Mesothelial cell of epicardium (in vitro differentiated cells): ENCODE measurements at regions not wholly inside any gene's neighbourhood (a gene's known extent, or its start where the extent isn't known, plus 50 kb on each side); places are given as distances from the start of the nearest gene placed in this dataset.

Experiments
- DNase-seq, 2 experiments: peaks; one replicate each; pipeline ENCODE4 v3.0.0; 2021; ENCODE audit warnings: low spot score in 2 of 2; ENCODE audit not compliant: unreplicated experiment in 2 of 2
- H3K27ac Mint-ChIP-seq: 2 replicates; pipeline ENCODE4 v1.8.0; 2021; ENCODE audit warnings: mixed read lengths
- H3K27me3 Mint-ChIP-seq: 2 replicates; pipeline ENCODE4 v1.8.0; 2021; ENCODE audit warnings: low read depth, mixed read lengths
- H3K36me3 Mint-ChIP-seq: 2 replicates; pipeline ENCODE4 v1.8.0; 2021; ENCODE audit warnings: mixed read lengths
- H3K4me1 Mint-ChIP-seq: 2 replicates; pipeline ENCODE4 v1.8.0; 2021; ENCODE audit warnings: mixed read lengths
- H3K4me3 Mint-ChIP-seq: 2 replicates; pipeline ENCODE4 v1.8.0; 2021; ENCODE audit warnings: mild to moderate bottlenecking, moderate library complexity, mixed read lengths
- H3K9me3 Mint-ChIP-seq: 2 replicates; pipeline ENCODE4 v1.8.0; 2021; ENCODE audit warnings: mixed read lengths
- TF ChIP-seq, protein P1 (sequence below): fragments of 200-600 bp; sonication (generic); IDR thresholded peaks from one replicate; pipeline ENCODE4 v1.5.0; 2021; ENCODE audit warnings: antibody characterized with exemption; ENCODE audit not compliant: unreplicated experiment

DNA sequence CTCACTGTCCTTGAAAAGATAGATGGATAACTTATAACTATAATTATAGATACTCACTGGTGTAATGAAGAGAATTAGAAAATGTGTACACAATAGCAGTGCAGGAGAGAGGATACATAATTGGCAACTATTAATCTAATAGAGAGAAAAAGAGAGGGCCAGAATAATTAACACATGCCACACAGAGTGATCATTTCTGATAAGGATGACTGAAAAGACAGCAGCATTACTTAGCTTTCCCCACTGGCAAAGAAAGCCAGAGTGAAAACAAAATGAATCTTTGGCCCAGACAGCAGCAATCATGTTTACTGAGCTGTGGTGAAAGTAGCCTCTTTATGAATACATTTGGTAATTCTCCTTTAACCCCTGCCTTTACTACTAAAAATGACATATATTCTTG lies 493.3 kb upstream of the ROBO1 start:
- Mint-ChIP-seq H3K9me3 (peaks cover 17% of the 10 kb centered on the region), H3K4me3 (no peak overlapping the region), H3K27me3 (no peaks in the 10 kb centered on the region), H3K4me1 (peaks cover 10% of the 10 kb centered on the region), H3K36me3 (peaks cover 2% of the 10 kb centered on the region), H3K27ac (no peak overlapping the region)
- TF ChIP-seq, protein P1, sequence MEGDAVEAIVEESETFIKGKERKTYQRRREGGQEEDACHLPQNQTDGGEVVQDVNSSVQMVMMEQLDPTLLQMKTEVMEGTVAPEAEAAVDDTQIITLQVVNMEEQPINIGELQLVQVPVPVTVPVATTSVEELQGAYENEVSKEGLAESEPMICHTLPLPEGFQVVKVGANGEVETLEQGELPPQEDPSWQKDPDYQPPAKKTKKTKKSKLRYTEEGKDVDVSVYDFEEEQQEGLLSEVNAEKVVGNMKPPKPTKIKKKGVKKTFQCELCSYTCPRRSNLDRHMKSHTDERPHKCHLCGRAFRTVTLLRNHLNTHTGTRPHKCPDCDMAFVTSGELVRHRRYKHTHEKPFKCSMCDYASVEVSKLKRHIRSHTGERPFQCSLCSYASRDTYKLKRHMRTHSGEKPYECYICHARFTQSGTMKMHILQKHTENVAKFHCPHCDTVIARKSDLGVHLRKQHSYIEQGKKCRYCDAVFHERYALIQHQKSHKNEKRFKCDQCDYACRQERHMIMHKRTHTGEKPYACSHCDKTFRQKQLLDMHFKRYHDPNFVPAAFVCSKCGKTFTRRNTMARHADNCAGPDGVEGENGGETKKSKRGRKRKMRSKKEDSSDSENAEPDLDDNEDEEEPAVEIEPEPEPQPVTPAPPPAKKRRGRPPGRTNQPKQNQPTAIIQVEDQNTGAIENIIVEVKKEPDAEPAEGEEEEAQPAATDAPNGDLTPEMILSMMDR = no peak
- no peak for DNase-seq

DNA sequence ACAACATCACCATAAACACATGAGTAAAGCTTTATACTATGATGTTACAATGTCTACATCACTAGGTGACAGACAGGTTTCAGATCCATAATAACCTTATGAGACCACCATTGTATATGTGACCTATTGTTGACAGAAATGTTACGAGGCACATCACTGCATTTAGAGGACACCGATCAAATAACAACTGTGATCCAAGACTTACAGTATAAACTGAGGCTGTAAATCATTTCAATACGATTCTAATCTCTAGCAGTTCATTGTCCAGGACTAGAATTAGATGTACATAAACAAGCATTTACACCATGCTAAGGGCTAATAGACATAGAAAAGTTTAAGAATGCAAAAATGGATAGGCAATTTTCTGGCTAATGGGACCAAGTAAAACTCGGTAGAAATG lies 491.9 kb upstream of the ROBO1 start:
- no peak overlapping the region for H3K27ac Mint-ChIP-seq
- DNase-seq = no peak
- peaks cover 13% of the 10 kb centered on the region for H3K4me1 Mint-ChIP-seq
- no peak overlapping the region for H3K4me3 Mint-ChIP-seq
- H3K9me3 Mint-ChIP-seq = peaks cover 8% of the 10 kb centered on the region
- no peaks in the 10 kb centered on the region for H3K27me3 Mint-ChIP-seq
- H3K36me3 Mint-ChIP-seq = peaks cover under 1% of the 10 kb centered on the region
- TF ChIP-seq, protein P1 = no peak

DNA sequence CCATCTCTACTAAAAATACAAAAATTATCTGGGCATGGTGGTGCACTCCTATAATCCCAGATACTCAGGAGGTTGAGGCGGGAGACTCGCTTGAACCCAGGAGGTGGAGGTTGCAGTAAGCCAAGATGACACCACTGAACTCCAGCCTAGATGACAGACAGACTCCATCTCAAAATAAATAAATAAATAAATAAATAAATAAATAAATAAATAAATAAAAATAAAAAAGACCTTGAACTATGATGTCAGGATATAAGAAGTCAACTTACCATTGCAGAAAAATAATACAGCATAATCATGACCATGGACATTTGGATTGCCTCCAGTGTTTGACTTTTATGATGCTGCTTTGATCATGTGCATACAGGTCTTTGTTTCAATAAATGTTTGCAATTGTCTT lies 484.3 kb upstream of the ROBO1 start:
- peaks cover 3% of the 10 kb centered on the region for H3K4me1 Mint-ChIP-seq
- TF ChIP-seq, protein P1 = no peak
- H3K4me3 Mint-ChIP-seq = no peak overlapping the region
- H3K27ac Mint-ChIP-seq = no peak overlapping the region
- H3K27me3 Mint-ChIP-seq = no peaks in the 10 kb centered on the region
- DNase-seq = no peak
- H3K36me3 Mint-ChIP-seq = no peaks in the 10 kb centered on the region
- H3K9me3 Mint-ChIP-seq = peaks cover 33% of the 10 kb centered on the region

DNA sequence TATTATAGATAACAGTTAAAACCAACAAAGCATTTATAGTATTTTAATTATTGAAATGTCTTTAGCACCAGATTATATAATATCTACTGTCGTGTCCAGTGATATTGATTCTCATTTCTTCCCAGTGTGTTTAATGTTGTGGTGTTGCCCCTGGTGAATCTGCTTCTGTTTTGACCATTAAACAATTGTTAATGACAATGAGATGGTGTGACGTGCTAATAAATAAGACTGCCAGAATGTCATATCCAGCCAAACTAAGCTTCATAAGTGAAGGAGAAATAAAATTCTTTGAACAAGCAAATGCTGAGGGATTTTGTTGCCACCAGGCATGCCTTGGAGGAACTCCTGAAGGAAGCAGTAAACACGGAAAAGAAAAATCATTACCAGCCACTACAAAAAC lies 480.0 kb upstream of the ROBO1 start:
- H3K36me3 Mint-ChIP-seq = no peaks in the 10 kb centered on the region
- DNase-seq = no peak
- H3K4me1 Mint-ChIP-seq = no peaks in the 10 kb centered on the region

DNA sequence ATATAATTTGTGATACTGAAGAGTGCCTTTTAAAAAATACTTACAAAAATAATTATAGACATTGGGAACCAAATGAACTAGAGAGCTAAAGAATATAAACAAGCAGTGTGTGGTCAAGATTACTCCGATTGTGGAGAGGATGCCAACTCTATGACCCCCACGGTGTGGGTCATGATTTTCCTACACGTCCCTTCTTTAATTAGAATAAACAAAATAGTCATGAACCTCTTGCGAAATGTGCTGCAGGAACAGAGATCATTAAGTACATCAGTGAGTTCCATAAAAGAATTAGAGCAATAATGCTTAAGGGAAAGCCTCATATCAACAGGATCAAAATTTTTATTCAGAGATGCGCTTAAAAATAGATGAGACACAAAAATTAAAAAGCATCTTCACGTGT lies 476.6 kb upstream of the ROBO1 start:
- Mint-ChIP-seq H3K36me3 (no peaks in the 10 kb centered on the region), H3K27ac (no peak overlapping the region), H3K4me1 (no peaks in the 10 kb centered on the region), H3K27me3 (no peaks in the 10 kb centered on the region), H3K9me3 (peaks cover 14% of the 10 kb centered on the region), H3K4me3 (no peak overlapping the region)
- DNase-seq = no peak
- TF ChIP-seq, protein P1 = no peak

More for the DNA sequence above, 480.0 kb upstream of the ROBO1 start:
- TF ChIP-seq, protein P1 = no peak
- Mint-ChIP-seq H3K27ac (no peak overlapping the region), H3K4me3 (no peak overlapping the region), H3K27me3 (no peaks in the 10 kb centered on the region), H3K9me3 (peaks cover 33% of the 10 kb centered on the region)

DNA sequence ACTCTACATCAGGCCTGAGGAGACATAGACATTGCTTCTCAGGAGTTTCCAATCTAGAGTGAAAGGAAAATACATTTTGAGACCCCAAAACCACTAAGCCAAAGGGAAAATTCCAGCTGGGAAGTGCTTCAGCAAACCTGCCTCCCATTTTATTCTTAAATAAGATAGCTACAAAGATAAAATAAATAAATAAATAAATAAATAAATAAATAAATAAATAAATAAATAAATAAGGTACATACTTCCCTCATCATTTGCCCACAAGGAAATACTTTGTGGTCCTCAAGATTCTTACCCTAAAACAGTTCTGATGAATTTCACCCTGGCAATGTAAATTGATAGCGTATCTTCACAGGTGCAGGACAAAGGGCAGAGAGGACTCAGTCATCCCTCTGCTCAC lies 474.0 kb upstream of the ROBO1 start:
- H3K4me1 Mint-ChIP-seq = peaks cover 10% of the 10 kb centered on the region
- no peak for DNase-seq
- TF ChIP-seq, protein P1 = no peak
- no peaks in the 10 kb centered on the region for H3K27me3 Mint-ChIP-seq
- no peak overlapping the region for H3K27ac Mint-ChIP-seq
- H3K4me3 Mint-ChIP-seq = no peak overlapping the region
- H3K9me3 Mint-ChIP-seq = no peaks in the 10 kb centered on the region
- no peaks in the 10 kb centered on the region for H3K36me3 Mint-ChIP-seq
